22Rv1 (cell line): ENCODE measurements at regions not wholly inside any gene's neighbourhood (a gene's known extent, or its start where the extent isn't known, plus 50 kb on each side); places are given as distances from the start of the nearest gene placed in this dataset.

Source experiments
- H3K27ac ChIP-seq: fragments of 450-650 bp; 2 replicates; pipeline ENCODE4 v1.5.1; 2017
- CTCF ChIP-seq: fragments of 450-650 bp; IDR thresholded peaks from 2 replicates; pipeline ENCODE4 v1.5.1; 2017; ENCODE audit warnings: mild to moderate bottlenecking
- ZFX ChIP-seq: fragments of 450-650 bp; IDR thresholded peaks from 2 replicates; pipeline ENCODE4 v1.6.1; 2017; ENCODE audit warnings: antibody characterized with exemption, borderline replicate concordance

GRCh38 chr6:156062091-156062563 lies 606.5 kb upstream of the NOX3 start:
- no peak overlapping the region for H3K27ac ChIP-seq
- TF ChIP-seq CTCF, result no peak

- H3K27ac ChIP-seq, result no peak overlapping the region
These were observed 605.8 kb upstream of the NOX3 start for GRCh38 chr6:156061465-156061864.

DNA sequence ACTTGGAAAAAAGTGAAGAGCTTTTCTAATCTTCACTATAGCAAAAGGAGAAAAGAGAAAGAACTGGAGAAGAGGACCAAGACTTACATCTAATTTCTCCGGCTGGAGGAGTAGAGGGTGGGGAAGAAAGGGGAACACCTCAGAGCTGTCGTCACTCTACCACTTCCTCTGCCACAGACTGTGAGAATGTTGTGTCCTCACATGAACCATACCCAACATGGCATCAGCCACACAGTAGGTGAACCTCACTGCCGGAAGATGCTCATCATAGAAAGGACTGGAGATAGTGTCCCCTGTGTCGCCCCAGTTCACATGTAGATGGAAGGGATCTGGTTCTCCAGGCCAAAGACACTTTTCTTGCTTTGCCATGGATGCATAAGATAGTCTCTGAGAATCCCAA lies 604.4 kb upstream of the NOX3 start:
- H3K27ac ChIP-seq, result no peak overlapping the region
- no peak for TF ChIP-seq ZFX
- TF ChIP-seq CTCF, result no peak

More at GRCh38 chr6:156061465-156061864, 605.8 kb upstream of the NOX3 start:
- no peak for TF ChIP-seq ZFX
- no peak for TF ChIP-seq CTCF

DNA sequence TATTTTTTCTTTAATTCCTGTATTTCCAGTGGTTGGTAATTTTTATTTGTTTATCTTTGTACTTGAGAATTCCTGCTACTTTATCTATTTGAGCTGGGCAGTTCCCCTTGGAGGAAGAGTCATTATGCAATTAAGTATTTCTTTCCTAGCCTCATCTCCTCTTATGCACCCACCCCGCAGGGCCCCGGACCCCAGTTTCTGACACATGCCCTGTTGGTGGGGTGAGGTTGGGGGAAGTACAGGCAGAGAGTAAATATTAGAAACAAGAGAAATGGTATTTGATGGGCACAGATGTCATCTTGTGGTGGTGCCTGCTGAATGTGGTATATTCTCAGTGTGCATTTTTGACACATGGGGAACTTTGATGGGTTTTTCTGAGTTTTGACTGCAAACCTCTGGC lies 602.7 kb upstream of the NOX3 start:
- no peak overlapping the region for H3K27ac ChIP-seq
- TF ChIP-seq ZFX, result no peak
- TF ChIP-seq CTCF, result no peak

DNA sequence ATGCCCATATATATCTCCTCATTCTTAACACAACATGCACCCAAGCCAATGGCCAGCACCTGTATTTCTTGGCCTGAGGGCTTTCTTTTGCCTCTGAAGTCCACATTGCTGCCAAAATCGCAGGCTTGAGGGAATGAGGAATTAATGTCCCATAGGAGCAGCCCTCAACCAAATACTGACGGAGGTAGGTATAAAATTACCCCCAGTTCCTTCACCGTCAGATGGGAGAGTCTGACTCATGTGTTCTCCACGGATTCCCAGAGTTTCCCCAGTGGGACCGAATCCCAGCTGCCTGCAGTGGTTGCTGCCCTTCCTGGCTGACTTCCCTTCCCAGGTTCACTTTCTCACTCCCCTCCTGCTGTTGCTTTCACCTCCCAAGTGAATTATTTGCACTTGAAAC lies 602.2 kb upstream of the NOX3 start:
- no peak overlapping the region for H3K27ac ChIP-seq
- TF ChIP-seq CTCF (no peak), ZFX (no peak)

DNA sequence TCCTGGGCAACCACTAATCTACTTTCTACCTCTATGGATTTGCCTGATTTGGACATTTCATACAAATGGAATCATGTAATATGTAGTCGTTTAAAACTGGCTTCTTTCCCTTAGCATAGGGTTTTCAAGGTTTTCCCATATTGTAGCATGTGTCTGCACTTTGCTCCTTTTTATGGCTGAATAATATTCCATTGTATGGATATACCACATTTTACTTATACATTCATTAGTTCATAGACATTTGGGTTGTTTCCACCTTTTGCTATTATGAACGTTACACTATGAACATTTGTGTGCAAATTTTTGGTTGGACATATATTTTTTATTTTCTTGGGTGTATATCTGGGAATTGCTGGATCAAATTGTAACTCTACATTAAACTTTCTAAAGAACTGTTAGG lies 600.4 kb upstream of the NOX3 start:
- no peak for TF ChIP-seq ZFX
- TF ChIP-seq CTCF, result no peak
- H3K27ac ChIP-seq, result no peak overlapping the region

DNA sequence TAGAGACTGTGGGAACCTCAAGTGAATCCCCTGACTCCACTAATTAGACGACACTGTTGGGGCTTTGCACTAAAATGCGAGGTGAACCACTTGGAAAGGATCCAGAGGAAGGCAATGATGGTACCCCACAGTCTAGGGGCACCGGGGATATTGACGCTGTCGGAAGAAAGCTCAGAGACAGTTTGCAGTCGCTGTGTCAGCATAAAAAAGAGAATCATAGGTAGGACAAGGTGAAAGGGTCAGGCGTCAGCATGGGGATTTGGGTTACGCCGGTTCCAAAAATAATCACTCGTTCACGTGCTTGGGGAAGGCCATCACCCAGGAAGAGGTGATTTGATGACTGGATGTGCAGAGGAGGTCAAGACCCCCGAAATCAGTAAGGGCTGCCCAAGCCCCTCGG lies 598.0 kb upstream of the NOX3 start:
- TF ChIP-seq CTCF (no peak), ZFX (no peak)
- no peak overlapping the region for H3K27ac ChIP-seq
